HEK293 (cell line): ENCODE measurements at regions not wholly inside any gene's neighbourhood (a gene's known extent, or its start where the extent isn't known, plus 50 kb on each side); places are given as distances from the start of the nearest gene placed in this dataset.

Source experiments
- TCF7L2 ChIP-seq: IDR thresholded peaks from 2 replicates; pipeline ENCODE4 v1.6.1; 2011; ENCODE audit warnings: low read depth, mild to moderate bottlenecking, inconsistent platforms, low read length, moderate library complexity, borderline replicate concordance
- ZNF133 ChIP-seq: fragments of 450-650 bp; formaldehyde crosslinking; IDR thresholded peaks from 2 replicates; pipeline ENCODE4 v1.5.1; 2016; ENCODE audit warnings: missing biosample characterization, missing genetic modification characterization
- ZNF19 ChIP-seq: fragments of 450-650 bp; formaldehyde crosslinking; IDR thresholded peaks from 2 replicates; pipeline ENCODE4; 2016; ENCODE audit warnings: missing biosample characterization, missing genetic modification characterization, low read depth
- ZNF423 ChIP-seq: fragments of 450-650 bp; formaldehyde crosslinking; IDR thresholded peaks from 2 replicates; pipeline ENCODE4 v1.5.1; 2016; ENCODE audit warnings: missing biosample characterization, missing genetic modification characterization
- ZNF701 ChIP-seq: fragments of 450-650 bp; formaldehyde crosslinking; IDR thresholded peaks from 2 replicates; pipeline ENCODE4 v1.5.1; 2016; ENCODE audit warnings: missing biosample characterization, missing genetic modification characterization
- TF ChIP-seq, protein P1 (sequence below): fragments of 450-650 bp; formaldehyde crosslinking; IDR thresholded peaks from 2 replicates; pipeline ENCODE4 v1.5.1; 2016; ENCODE audit warnings: missing biosample characterization, missing genetic modification characterization
- TF ChIP-seq, protein P2 (sequence below): fragments of 450-650 bp; formaldehyde crosslinking; IDR thresholded peaks from 2 replicates; pipeline ENCODE4 v1.5.1; 2016; ENCODE audit warnings: missing biosample characterization, missing genetic modification characterization, borderline replicate concordance

DNA sequence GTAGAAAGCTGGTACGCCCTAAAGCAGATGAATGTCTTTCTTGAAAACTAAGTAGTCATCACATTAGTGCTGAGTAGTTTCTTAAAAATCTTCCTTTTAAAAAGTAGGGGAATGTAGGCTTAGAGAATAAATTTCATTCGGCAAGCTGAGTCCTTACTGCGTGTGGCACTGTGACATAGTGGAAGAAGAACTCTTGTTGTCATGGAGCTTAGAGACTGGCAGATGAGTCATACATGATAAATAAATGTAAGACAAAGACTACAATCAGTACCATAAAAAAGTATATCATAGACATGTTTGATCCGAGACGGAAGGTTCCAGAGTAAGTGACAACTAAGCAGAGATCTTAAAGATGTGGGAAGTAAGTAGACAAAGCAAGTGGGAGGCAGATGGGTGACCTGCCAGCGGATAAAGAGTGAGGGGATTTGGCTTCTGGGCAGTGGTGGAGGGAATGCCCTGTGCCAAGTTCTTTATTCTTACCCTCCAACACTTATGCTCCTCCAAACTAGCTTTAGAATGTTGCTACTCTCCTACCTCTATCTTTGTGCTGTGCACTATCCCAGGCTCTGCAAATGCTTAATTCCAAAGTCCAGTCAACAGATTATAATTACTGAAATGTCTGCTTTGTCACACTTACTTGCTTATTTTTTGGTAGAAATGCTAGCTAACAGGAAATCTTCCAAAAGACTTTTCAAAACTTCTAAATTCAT is 608.5 kb upstream of the USP24 start:
- TF ChIP-seq TCF7L2, result no peak
- TF ChIP-seq, protein P1, sequence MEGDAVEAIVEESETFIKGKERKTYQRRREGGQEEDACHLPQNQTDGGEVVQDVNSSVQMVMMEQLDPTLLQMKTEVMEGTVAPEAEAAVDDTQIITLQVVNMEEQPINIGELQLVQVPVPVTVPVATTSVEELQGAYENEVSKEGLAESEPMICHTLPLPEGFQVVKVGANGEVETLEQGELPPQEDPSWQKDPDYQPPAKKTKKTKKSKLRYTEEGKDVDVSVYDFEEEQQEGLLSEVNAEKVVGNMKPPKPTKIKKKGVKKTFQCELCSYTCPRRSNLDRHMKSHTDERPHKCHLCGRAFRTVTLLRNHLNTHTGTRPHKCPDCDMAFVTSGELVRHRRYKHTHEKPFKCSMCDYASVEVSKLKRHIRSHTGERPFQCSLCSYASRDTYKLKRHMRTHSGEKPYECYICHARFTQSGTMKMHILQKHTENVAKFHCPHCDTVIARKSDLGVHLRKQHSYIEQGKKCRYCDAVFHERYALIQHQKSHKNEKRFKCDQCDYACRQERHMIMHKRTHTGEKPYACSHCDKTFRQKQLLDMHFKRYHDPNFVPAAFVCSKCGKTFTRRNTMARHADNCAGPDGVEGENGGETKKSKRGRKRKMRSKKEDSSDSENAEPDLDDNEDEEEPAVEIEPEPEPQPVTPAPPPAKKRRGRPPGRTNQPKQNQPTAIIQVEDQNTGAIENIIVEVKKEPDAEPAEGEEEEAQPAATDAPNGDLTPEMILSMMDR (tag by site-specific recombination), result no peak
- no peak for TF ChIP-seq ZNF19 (tag by site-specific recombination)
- no peak for TF ChIP-seq ZNF423
- no peak for TF ChIP-seq ZNF701 (tag by site-specific recombination)
- TF ChIP-seq, protein P2, sequence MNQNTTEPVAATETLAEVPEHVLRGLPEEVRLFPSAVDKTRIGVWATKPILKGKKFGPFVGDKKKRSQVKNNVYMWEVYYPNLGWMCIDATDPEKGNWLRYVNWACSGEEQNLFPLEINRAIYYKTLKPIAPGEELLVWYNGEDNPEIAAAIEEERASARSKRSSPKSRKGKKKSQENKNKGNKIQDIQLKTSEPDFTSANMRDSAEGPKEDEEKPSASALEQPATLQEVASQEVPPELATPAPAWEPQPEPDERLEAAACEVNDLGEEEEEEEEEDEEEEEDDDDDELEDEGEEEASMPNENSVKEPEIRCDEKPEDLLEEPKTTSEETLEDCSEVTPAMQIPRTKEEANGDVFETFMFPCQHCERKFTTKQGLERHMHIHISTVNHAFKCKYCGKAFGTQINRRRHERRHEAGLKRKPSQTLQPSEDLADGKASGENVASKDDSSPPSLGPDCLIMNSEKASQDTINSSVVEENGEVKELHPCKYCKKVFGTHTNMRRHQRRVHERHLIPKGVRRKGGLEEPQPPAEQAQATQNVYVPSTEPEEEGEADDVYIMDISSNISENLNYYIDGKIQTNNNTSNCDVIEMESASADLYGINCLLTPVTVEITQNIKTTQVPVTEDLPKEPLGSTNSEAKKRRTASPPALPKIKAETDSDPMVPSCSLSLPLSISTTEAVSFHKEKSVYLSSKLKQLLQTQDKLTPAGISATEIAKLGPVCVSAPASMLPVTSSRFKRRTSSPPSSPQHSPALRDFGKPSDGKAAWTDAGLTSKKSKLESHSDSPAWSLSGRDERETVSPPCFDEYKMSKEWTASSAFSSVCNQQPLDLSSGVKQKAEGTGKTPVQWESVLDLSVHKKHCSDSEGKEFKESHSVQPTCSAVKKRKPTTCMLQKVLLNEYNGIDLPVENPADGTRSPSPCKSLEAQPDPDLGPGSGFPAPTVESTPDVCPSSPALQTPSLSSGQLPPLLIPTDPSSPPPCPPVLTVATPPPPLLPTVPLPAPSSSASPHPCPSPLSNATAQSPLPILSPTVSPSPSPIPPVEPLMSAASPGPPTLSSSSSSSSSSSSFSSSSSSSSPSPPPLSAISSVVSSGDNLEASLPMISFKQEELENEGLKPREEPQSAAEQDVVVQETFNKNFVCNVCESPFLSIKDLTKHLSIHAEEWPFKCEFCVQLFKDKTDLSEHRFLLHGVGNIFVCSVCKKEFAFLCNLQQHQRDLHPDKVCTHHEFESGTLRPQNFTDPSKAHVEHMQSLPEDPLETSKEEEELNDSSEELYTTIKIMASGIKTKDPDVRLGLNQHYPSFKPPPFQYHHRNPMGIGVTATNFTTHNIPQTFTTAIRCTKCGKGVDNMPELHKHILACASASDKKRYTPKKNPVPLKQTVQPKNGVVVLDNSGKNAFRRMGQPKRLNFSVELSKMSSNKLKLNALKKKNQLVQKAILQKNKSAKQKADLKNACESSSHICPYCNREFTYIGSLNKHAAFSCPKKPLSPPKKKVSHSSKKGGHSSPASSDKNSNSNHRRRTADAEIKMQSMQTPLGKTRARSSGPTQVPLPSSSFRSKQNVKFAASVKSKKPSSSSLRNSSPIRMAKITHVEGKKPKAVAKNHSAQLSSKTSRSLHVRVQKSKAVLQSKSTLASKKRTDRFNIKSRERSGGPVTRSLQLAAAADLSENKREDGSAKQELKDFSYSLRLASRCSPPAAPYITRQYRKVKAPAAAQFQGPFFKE (tag by site-specific recombination), result no peak
- TF ChIP-seq ZNF133 (tag by site-specific recombination), result no peak
